ENCODE measurements at regions not wholly inside any gene's neighbourhood (a gene's known extent, or its start where the extent isn't known, plus 50 kb on each side); places are given as distances from the start of the nearest gene placed in this dataset.

DNA sequence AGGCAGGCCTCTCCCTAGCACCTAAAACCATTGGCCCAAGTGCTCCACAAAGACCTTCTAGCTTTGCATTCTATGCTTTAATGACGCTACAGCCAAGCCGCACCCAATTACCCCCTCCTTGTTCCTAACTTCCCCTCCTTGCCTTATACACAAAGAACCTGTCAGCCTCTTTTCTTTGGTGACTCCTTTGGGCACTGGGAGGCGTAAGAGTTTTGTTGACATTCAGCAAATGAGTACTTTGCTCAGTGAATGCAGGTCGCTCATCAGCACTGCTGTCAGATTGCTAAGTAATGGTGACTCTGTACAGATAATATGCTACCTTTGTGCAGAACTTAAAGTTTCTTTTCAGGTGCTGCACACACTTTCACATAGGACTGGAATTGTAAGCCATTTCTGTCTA, 187.6 kb upstream of the FAM78B start (continued):
- no peak for TF ChIP-seq ZNF585B (tag by site-specific recombination; IDR thresholded peaks at IDR 0.05)
- TF ChIP-seq ZNF155 (tag by site-specific recombination; IDR thresholded peaks at IDR 0.05), result no peak
- no peak for TF ChIP-seq ZNF529 (tag by site-specific recombination; IDR thresholded peaks at IDR 0.05; ENCODE audit: insufficient replicate concordance)
- TF ChIP-seq FEZF1 (tag by site-specific recombination; IDR thresholded peaks at IDR 0.05), result no peak
- no peak for TF ChIP-seq ZBTB17 (tag by site-specific recombination; IDR thresholded peaks at IDR 0.05)

DNA sequence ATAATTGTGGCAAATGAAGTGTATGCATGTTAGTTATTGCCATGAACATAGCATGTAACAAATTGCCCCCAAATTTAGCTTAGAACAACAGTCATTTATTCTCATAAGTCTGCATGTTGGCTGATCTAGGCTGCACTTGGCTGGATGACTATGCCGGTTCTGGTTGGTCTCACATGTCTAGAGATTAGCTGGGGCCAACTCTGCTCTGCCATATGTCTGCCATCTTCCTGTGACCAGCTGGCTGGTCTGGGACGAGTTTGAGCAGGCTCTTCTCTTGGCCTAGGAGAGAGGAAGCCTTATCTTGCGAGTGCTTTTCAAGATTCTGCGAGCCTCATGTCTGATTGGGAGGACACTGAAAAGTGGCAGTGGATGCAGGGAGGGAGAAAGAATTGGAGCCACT, 198.3 kb upstream of the FAM78B start:
- Histone ChIP-seq H3K4me3 (ENCODE audit: low read depth, low read length) (no peak overlapping the region), H3K4me1 (ENCODE audit: control insufficient read depth, insufficient read depth, low read length) (no peaks in the 10 kb centered on the region), H3K27ac (ENCODE audit: extremely low read depth, low read depth, low read length) (no peak overlapping the region), H3K36me3 (ENCODE audit: control insufficient read depth in 2 of 2, insufficient read depth in 1 of 2, low read length in 2 of 2) (no peaks in the 10 kb centered on the region), H3K9me3 (ENCODE audit: control insufficient read depth, insufficient read depth, low read depth, low read length) (no peaks in the 10 kb centered on the region)
- CTCF ChIA-PET, result no interaction called here
- POLR2A ChIA-PET, result no interaction called here
- TF ChIP-seq ZNF776 (tag by site-specific recombination; IDR thresholded peaks at IDR 0.05; ENCODE audit: borderline replicate concordance) (no peak), ZNF324 (tag by site-specific recombination; IDR thresholded peaks at IDR 0.05) (no peak), HOXC10 (CRISPR knock-in tag; IDR thresholded peaks at IDR 0.05) (no peak), GLIS2 (tag by site-specific recombination; IDR thresholded peaks at IDR 0.05) (no peak), ZNF510 (tag by site-specific recombination; IDR thresholded peaks at IDR 0.05; ENCODE audit: insufficient replicate concordance) (no peak), EGR2 (tag by site-specific recombination; IDR thresholded peaks at IDR 0.05; ENCODE audit: low read depth) (no peak), IKZF3 (tag by site-specific recombination; IDR thresholded peaks at IDR 0.05) (no peak), ZBTB7A (tag by site-specific recombination; IDR thresholded peaks at IDR 0.05; ENCODE audit: low read depth) (no peak), ZNF169 (tag by site-specific recombination; IDR thresholded peaks at IDR 0.05) (no peak), SP2 (tag by site-specific recombination; IDR thresholded peaks at IDR 0.05) (no peak), ZNF560 (tag by site-specific recombination; IDR thresholded peaks at IDR 0.05; ENCODE audit: borderline replicate concordance) (no peak), ZNF155 (tag by site-specific recombination; IDR thresholded peaks at IDR 0.05) (no peak), ZNF529 (tag by site-specific recombination; IDR thresholded peaks at IDR 0.05; ENCODE audit: insufficient replicate concordance) (no peak), ZNF157 (tag by site-specific recombination; IDR thresholded peaks at IDR 0.05) (no peak), SP3 (tag by site-specific recombination; IDR thresholded peaks at IDR 0.05) (no peak), PATZ1 (tag by site-specific recombination; IDR thresholded peaks at IDR 0.05) (no peak), ZNF146 (tag by site-specific recombination; IDR thresholded peaks at IDR 0.05) (no peak)
- TF ChIP-seq, protein P1, sequence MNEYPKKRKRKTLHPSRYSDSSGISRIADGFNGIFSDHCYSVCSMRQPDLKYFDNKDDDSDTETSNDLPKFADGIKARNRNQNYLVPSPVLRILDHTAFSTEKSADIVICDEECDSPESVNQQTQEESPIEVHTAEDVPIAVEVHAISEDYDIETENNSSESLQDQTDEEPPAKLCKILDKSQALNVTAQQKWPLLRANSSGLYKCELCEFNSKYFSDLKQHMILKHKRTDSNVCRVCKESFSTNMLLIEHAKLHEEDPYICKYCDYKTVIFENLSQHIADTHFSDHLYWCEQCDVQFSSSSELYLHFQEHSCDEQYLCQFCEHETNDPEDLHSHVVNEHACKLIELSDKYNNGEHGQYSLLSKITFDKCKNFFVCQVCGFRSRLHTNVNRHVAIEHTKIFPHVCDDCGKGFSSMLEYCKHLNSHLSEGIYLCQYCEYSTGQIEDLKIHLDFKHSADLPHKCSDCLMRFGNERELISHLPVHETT (tag by site-specific recombination; IDR thresholded peaks at IDR 0.05), result no peak
- TF ChIP-seq, protein P2, sequence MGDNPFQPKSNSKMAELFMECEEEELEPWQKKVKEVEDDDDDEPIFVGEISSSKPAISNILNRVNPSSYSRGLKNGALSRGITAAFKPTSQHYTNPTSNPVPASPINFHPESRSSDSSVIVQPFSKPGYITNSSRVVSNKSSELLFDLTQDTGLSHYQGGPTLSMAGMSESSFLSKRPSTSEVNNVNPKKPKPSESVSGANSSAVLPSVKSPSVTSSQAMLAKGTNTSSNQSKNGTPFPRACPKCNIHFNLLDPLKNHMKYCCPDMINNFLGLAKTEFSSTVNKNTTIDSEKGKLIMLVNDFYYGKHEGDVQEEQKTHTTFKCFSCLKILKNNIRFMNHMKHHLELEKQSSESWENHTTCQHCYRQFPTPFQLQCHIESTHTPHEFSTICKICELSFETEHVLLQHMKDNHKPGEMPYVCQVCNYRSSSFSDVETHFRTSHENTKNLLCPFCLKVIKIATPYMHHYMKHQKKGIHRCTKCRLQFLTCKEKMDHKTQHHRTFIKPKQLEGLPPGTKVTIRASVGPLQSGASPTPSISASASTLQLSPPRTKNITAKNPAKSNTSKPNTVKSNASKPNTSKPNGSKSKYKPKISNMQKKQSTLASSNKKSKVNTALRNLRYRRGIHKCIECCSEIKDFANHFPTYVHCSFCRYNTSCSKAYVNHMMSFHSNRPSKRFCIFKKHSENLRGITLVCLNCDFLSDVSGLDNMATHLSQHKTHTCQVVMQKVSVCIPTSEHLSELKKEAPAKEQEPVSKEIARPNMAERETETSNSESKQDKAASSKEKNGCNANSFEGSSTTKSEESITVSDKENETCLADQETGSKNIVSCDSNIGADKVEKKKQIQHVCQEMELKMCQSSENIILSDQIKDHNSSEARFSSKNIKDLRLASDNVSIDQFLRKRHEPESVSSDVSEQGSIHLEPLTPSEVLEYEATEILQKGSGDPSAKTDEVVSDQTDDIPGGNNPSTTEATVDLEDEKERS (tag by site-specific recombination; IDR thresholded peaks at IDR 0.05), result no peak
